ENCODE measurements at regions not wholly inside any gene's neighbourhood (a gene's known extent, or its start where the extent isn't known, plus 50 kb on each side); places are given as distances from the start of the nearest gene placed in this dataset.
"Not testable (repeated sequence)": the region's sequence is repeated elsewhere in the genome, so short reads cannot be mapped to it uniquely, and the experiment has no call there.

DNA sequence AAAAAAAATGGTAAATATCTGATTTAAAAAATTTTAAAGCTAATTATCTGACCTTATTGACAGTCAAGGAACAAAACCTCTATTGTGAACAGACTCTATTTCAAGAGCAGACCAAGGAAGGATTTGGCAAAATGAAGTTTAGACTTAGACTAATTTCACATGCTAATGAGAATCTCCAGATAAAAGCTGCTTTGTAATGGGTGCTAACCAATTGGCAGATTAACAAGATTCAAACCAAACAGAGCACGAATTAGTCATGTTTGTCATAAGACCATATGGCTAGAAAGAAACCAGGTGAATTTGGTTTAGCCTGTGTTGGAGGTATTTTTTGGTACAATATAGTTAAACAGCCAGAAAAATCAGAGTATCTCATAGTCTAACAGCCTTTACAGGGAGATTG is 429.1 kb upstream of the NFE2L3 start:
- no peak for DNase-seq

DNA sequence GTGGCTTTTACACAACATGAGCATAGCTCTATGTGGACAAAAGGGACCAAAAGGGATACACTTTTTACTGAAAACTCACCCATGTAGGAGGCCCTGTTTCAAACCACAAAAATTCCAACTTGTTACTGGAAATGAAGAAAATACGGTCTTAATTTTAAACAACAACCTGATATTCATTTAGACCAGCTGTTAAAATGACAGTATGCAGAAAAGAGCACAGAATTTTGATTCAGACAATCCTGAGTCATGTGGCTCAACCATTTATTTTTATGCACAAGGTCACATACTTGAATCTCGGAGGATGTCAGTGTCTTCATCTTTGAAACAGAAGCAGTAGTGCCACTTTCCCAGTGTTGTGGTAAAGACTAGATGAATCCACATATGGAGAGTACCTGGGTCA is 426.5 kb upstream of the NFE2L3 start:
- no peak for DNase-seq

DNA sequence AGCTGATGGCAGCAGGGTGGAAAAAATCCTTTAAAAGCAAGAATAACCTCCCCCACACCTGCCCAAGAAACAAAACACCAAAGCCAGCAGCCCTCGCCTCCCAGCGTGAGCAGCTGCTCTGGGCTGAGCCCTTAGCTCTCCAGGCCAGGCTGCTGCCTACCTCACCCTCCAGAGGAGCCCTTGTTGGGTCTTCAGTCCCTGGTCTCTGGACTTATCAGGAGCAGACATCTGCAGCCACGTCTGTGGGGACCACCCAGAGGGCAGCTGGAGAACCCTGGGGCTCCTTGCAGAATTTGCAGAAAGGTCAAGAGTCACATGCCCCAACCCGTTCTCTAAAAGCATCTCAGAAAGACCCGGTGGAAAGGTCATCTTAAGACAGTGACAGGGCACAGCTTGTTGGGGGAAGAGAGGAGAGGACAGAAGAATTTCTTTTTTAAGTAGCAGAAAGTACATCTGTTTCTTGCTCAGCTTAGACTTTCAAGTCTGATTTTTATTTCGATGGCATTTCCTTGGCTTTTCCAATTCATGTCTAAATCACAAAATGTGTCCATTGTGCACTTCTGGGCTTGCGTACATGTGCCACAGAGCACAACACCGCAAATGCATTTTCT is 425.7 kb upstream of the NFE2L3 start:
- peak; percentile 52 for DNase-seq

DNA sequence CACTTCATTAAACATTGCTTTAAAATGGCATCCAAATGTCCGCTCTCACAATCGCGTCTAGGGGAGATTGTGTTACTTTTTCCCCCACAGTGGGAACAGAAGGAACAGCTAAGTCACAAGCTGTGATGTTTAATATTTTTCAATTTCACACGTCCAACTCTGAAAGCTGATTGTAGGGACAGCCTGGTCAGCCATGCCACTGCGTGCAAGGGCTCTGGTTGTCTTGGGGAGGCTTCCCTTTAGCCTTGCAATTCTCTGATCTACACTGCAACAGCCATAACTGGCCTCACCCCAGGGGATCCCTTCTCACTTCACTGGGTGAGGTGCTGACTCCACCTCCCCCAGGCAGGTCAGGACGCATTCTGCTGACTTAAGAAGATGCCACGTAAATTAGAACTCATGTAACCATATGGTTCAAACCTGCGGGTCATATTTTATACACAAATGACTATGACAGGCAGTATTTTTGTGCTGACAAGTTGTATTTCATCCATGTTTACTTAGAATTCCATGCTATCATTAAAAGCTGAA is 425.2 kb upstream of the NFE2L3 start:
- peak; percentile 65 for DNase-seq

DNA sequence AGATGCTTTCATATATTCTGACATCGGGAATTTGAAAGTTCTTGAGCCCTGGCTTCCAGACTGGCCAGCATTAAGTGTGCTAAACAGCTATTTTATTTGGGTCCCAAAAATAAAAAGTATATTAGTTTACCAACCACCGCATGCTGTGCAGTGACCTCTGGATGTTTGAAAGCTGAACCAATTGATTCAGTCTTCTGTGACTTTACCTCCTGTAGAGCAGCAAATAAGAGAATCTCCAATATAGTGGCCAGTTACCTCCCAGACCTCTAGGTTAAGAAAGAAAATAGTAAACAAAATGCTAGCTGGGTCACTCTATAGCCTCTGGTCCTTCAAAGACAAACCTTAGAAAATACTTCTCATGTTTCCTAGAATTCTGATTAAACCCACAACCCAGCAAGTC is 424.6 kb upstream of the NFE2L3 start:
- no peak for DNase-seq

DNA sequence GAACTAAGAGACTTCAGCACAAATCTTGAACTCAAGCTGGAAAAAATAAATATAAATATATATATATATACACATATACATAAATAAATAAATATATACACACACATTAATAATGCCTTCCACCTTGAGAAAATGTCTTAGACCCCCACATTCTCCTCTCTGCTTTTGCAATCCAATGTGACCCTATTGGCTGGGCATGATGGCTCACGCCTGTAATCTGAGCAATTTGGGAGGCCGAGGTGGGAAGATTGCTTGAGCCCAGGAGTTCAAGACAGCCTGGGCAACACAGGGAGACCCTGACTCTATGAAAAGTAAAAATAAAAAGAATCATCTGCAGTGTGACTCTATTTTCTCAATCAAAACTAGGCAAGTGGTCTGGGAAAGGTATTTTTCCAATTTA is 424.1 kb upstream of the NFE2L3 start:
- DNase-seq, result no peak

DNA sequence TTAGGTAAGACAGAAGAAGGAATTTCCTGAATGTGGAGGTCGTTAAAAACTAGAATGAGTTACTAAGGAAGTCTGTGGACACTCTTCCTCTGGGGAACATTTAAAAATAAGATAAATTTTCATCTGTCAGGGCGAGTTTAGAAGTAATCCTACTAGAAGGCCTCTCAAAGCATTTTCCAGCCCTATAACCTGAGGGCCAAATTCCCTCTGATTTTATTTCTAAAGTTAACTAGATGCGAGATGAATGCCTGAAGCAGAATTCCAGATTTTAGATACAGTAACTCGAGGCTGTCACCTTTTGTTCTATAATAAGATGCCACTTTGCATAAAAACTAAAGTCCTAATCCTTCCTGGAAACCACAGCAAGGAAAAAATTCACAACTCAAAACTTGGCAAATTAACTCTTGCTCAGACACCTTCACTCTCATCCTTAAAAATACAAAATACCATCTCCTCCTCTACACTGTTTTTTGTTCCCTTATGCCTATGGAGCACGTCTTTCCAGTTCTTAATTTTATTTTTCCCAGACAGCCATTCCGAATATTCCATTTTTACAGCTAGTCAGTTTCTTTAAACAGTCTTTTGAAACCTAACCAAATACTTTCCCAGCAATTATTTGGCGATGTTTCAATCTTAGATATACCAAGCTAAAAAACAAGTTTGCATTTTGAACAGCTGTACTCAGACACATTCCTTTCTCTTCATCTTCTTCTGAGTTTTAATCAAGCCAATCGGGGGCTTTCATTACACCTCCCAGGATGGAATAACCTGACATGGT is 420.7 kb upstream of the NFE2L3 start:
- DNase-seq, result no peak

DNA sequence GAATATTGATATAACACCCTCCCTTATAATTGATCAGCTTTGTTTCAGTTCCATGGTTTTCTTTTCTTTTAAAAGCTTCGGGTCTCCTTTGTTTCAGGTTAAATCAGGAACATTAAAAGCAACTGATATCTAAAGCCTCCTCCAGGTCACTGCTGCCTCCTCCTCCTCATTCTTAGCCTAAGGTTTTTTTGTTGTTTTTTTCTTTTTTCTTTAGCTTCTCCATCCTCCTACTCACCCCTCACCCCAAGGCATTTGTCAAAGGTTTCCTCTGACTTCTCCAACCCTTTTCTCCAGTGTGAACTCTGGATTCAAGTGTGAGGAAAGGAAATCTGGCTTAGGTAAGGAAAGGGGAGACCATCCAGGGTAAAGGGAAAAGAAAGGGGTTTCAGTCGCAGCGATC is 420.2 kb upstream of the NFE2L3 start:
- DNase-seq, result no peak

DNA sequence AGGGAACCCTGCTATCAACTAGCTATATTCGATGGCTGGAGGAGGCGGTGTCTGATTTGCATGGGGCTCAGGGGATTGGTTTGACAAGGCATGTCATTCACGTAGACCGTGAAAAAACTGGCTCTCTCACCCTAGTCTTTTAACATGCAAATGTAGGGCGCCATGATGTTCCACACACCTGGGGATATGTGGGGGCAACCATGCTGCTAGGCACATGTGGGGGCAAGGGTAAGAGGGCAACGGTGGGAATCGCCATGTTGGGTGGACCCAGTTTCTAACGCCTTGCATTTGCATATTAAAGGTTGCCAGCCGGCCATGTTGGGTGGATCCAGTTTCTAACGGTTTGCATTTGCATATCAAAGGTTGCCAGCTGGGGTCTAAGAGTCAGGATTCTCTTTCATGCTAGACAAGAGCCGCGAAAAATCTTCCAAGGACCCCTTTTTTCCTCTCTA is 419.2 kb upstream of the NFE2L3 start:
- no peak for DNase-seq

DNA sequence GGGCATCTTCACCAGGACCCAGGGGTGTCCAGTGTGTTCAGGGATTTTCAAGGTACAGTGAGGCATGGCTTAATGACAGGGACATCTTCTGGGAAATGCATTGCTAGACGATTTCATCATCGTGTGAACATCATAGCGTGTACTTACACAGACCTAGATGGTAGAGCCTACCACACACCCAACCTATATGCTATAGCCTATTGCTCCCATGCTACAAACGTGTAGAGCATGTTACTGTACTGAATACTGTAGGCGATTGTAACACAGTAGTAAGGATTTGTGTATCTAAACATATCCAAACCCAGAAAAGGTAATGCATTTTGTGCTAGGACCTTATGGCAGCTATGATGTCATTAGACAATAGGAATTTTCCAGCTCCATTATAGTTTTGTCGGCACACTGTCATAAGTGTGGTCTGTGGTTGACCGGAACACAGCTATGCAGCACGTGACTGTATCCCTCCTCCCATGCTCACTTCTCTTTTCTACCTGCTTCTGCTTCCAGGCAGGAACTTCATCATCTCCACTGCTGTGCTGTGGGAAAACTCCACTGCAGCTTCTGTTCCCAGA is 416.2 kb upstream of the NFE2L3 start:
- no peak for DNase-seq

DNA sequence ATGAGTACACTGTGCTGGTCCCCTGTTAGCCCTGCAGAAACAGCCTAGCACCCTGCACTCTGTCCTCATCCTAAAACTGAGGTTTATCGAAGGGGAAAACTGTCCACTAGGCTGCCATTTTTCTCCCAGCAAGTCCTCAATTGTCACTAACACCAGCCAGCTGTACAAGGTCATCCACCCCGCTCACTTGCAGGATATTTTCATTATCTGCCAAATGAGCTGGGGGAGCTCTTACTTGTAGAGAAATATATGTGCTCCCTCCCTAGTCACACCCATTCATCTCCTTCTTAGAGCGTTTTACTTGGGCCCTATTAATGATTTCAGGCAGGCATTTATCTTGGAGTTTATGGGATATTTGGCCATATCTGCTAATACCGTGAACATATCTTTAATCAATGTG is 413.5 kb upstream of the NFE2L3 start:
- DNase-seq, result no peak

DNA sequence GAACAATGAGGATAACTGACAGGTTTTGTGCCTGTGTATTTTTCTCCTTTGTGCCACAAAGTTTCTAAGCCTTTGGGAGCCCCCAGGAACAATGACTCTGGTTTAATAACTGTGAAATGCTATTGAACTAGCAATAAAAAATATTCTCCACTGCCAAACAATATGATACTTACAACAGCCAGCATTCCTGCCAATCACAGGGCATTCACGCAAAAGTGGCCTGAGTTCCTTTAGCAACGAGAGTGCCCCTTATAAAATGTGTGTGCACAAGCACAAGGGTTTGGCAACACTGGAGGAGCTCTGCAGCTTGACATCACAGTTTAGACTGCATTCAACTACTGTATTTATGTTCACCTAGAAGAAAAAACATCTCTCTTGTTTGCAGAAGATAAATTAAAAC is 412.9 kb upstream of the NFE2L3 start:
- no peak for DNase-seq

DNA sequence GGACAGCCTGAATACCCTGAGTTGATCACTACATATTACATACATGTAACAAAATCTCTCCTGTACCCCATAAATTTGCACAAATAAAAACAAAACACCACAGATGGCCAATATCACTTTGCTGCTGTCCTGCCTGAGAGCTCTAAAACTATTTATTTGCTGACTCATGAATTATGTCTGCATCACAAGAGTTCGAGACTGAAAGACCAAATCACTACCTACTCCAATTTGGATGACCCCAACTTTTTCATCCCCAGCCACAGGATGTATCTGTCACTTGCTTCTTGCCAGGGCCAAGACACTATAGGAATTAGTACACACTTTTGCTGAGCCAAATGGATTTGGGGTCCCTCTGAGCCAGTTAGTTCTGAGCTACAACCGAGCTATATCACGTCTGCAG is 409.7 kb upstream of the NFE2L3 start:
- no peak for DNase-seq

DNA sequence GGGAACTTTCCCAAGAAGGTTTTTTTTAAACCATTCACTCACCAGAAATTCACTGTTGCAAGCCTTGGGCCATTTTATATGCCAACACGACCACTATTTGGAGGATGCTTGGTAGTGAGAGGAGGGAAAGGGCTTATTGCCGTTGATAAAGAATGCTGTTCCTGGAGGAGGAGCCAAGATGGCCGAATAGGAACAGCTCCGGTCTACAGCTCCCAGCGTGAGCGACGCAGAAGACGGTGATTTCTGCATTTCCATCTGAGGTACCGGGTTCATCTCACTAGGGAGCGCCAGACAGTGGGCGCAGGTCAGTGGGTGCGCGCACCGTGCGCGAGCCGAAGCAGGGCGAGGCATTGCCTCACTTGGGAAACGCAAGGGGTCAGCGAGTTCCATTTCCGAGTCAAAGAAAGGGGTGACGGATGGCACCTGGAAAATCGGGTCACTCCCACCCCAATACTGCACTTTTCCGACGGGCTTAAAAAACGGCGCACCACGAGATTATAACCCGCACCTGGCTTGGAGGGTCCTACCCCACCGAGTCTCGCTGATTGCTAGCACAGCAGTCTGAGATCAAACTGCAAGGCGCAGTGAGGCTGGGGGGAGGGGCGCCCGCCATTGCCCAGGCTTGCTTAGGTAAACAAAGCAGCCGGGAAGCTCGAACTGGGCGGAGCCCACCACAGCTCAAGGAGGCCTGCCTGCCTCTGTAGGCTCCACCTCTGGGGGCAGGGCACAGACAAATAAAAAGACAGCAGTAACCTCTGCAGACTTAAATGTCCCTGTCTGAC is 408.1 kb upstream of the NFE2L3 start:
- not testable (repeated sequence) for DNase-seq

DNA sequence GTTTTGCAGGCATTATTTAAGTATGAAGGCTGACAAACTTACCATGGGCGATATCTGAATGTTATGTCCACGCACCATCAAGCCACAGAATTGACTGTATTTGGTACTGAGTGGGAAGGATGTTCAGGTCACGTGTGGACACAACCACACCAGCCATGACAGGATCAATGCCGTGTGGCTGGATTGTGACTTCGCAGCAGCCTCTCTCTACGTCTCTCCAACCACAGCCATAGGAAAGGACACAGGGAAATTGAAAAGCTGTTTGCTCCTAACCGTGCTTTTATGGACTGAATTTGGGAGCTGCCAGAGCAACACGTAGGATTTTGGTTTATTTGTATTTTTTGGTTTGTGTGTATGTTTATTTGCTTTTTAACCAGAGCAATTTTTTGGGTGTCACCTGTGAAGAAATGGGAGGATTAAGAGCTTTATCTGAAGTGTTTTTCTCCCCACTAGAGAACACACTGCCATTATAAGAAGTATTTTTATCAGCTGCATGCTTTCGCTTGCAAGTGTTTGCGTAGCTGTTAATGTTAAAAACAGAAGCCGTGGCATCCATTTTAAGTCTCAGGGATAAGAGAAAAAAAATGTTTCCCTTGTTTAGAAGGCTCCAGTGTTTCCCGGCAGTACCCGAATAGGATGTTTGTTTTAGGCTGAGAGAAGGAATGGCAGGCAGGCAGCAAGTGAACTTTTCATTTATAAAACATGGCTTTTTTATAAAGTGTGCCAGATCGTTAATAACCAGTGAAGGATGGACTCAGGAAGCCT is 401.1 kb upstream of the NFE2L3 start:
- DNase-seq, result no peak

DNA sequence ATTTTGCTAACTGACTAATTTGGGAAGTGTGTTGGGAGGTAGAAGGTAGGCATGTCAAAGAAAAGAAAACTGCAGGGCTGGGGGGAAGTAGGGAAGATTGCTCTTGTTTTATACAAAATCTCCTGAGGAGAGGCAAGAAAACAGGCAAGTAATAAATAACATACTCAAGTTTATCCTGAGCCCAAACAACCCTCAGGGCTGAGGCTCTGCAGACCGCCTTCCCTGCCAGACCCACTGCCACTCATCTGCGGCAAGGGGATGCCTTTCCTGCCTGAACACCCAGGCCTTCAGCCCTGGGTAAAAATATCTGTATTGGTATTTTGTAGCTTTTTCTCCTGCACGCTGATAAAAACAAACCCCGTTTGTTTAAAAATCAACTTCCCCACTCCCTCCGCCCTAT is 399.8 kb upstream of the NFE2L3 start:
- DNase-seq, result no peak

DNA sequence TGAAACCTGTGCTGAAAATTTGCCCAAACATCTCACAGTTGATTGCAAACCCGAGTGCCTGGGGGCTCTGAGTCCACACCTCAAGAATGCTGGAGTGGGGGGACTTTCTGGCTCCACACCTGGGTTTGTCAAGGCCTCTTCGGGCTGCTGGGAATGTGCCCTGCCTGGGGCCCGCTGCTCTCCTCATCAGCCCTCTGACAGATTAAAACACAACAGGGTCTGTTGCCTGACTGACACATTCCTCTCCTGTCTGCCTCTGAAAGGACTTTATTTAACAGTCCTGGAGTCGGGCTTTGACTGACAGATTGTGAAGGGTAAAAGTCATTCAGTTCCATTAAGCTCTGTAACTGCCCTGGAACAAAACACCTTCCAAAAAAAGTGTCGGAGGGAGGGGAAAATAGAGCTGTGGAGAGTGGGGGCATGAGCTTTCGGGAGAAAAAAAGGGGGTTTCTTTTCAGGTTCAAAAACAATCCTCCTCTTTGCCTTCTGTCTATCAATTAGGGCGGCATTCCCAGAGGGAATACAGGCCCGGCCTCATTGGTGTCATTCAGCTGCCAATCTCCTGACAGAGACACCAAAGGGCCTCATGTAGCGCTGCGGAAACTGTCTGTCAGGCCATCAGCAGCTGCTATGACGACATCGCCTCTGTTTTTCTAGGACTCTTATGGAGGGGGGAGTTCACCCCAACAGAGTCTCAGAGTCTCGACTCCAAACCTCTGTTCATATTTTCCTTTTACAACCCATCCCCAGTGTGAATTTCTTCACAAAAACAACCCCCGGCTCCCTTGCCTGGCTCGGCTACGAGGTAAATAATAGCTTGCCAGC is 398.8 kb upstream of the NFE2L3 start:
- no peak for DNase-seq

DNA sequence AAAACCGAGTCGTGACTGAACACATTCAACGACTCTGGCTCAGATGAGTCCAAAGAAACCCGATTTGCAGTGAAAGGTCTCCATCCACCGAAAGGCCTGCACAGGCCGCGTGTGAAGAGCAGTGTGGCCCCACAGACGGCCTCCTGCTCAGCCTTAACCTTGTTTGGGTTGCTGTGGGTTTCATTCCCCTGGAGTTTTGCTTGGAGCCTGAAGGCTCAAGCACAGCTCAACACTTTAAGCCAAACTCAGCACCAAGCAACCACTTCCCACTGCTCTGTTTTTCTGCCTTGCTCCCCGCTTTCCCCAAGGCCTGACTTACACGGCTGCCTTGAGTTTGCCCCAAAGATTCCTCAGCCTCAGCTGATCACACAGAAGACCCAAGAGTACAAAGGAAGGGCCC is 398.2 kb upstream of the NFE2L3 start:
- DNase-seq, result no peak

DNA sequence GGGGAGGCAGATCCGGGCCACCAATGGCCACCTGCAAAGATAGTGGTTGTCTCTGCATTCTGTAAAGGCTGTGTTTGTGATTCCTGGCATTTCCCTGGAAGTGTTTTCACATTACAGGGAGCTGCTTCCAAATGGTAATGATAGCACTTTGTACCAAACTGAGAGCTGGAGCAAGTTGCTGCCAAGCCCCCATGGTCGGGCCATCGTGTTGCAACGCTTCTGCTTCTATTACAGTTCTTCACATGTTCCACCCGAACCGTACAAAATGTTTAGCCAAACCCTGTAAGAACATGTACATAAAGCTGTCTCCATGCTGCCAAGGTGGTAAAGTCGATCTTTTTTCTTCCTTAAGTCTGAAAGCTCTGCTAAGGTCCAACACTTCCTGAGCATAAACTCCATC is 397.7 kb upstream of the NFE2L3 start:
- DNase-seq, result no peak

DNA sequence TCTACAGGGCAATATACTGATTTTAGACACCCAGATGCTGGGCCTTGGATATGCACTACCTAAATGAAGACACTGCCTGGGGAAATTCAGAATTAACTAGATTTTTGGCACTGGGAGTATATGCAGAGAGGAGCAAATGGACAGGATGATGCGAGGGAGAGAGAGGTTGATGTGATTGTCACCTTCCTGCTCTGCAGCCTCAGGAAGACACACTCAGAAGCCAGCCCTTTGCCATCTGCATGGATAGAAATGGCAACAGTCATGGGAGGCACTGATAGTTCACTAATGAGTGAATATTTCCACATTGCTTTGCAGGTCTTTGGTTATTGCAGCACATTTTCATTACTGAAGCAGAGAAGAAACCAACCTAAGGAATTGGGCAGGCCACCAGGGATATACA is 397.2 kb upstream of the NFE2L3 start:
- DNase-seq, result no peak

DNA sequence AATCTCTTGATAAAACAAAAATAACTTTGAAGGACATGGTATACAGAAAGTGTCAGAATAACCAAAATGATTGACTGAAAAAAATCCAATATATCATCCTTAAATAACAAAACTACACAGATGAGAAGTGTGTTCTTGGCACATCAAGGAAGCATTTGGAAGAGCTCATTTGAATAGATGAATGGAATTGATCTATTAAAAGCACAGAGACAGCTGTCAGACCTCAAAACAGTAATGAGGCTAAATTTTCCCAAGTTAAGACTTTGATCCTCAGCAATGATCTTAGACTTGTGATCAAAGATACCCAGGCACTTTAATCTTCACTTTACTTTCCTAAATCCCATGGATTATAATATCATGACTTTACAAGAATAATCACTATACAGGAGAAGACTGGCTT is 395.4 kb upstream of the NFE2L3 start:
- DNase-seq, result no peak

DNA sequence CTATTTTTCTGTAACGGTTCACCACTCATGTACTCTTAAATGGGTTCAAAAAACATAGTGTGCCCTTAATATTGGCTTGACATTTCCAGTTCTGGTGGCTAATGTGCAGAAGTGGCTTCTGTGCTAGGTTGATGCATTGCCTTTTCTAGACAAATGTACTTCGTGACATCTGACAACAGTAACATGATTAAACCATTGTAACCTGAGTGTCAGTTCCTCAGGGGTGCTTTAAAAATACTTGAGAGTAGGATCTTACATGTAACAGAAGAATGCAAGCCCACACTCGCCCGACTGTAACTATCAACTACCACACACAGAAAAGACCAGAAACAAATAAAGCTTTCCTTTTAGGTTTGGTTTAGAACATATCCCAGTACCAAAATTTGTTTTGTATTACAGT is 393.4 kb upstream of the NFE2L3 start:
- peak; percentile 45 for DNase-seq

Measured in NCI-H2107 (cell line).